ENCODE measurements at regions not wholly inside any gene's neighbourhood (a gene's known extent, or its start where the extent isn't known, plus 50 kb on each side); places are given as distances from the start of the nearest gene placed in this dataset.

DNA sequence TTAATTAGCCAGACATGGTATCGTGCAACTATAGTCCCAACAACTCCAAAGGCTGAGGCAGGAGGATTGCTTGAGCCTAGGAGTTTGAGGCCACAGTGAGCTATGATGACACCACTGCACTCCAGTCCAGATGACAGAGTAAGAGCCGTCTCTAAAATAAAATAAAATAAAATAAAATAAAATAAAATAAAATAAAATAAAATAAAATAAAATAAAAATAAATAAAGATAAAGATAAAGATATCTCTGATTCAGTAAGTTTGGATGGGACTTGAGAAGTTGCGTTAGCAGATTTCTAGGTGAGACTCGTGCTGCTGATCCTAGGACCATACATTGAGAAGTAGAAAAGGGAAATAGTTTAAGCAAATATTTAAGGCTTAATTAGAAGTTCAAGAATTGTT lies 254.8 kb upstream of the FAM241A start:
- DNase-seq, result no peak
- Histone ChIP-seq H3K27me3 (ENCODE audit: control insufficient read depth, insufficient read depth, low read length) (no peaks in the 10 kb centered on the region), H3K4me3 (ENCODE audit: low read length in 3 of 3) (no peak overlapping the region), H3K4me1 (ENCODE audit: control insufficient read depth in 2 of 3, insufficient read depth in 2 of 3, low read depth in 1 of 3, low read length in 3 of 3) (no peaks in the 10 kb centered on the region), H3K36me3 (ENCODE audit: control insufficient read depth in 2 of 3, insufficient read depth in 3 of 3, low read length in 3 of 3) (no peaks in the 10 kb centered on the region), H3K27ac (ENCODE audit: low read depth in 2 of 2, low read length in 2 of 2) (no peak overlapping the region), H3K9me3 (ENCODE audit: control insufficient read depth in 2 of 3, insufficient read depth in 1 of 3, low read length in 3 of 3) (peaks cover 0 to 3% (median 0%) of the 10 kb centered on the region in 3 donors), H3K9ac (ENCODE audit: low read length in 3 of 3) (no peak overlapping the region)
- TF ChIP-seq, protein P1, sequence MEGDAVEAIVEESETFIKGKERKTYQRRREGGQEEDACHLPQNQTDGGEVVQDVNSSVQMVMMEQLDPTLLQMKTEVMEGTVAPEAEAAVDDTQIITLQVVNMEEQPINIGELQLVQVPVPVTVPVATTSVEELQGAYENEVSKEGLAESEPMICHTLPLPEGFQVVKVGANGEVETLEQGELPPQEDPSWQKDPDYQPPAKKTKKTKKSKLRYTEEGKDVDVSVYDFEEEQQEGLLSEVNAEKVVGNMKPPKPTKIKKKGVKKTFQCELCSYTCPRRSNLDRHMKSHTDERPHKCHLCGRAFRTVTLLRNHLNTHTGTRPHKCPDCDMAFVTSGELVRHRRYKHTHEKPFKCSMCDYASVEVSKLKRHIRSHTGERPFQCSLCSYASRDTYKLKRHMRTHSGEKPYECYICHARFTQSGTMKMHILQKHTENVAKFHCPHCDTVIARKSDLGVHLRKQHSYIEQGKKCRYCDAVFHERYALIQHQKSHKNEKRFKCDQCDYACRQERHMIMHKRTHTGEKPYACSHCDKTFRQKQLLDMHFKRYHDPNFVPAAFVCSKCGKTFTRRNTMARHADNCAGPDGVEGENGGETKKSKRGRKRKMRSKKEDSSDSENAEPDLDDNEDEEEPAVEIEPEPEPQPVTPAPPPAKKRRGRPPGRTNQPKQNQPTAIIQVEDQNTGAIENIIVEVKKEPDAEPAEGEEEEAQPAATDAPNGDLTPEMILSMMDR (IDR thresholded peaks at IDR 0.05; ENCODE audit: borderline replicate concordance, extremely low read depth, insufficient read depth), result no peak
- FAIRE-seq, result no peak
- intact Hi-C loops (cut with DNase I), result no loop called here

DNA sequence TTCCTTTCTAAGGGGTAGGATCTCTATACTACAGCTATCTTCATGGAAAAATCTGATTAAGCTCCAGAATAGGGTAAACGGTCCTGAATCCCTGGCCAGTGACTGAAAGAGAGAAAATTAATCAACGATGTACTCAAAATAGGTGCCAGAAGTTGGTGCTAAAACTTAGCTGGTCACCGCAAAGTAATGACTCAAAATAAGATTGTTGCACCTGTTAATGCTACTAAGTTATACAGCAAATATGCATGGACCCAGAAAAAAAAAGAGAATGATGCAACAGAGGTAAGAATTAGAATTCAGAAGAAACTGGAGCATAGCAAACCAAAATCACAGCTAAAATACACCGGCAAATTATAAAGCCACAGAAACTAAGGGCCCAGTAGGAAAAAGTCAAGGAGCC lies 239.7 kb upstream of the FAM241A start:
- H3K4me3 ChIP-seq (ENCODE audit: low read length in 3 of 3), result no peak overlapping the region
- H3K27me3 ChIP-seq (ENCODE audit: control insufficient read depth, insufficient read depth, low read length), result no peaks in the 10 kb centered on the region
- no peaks in the 10 kb centered on the region for H3K4me1 ChIP-seq (ENCODE audit: control insufficient read depth in 2 of 3, insufficient read depth in 2 of 3, low read depth in 1 of 3, low read length in 3 of 3)
- no peaks in the 10 kb centered on the region for H3K9me3 ChIP-seq (ENCODE audit: control insufficient read depth in 2 of 3, insufficient read depth in 1 of 3, low read length in 3 of 3)
- intact Hi-C loops (cut with DNase I), result no loop called here
- no peak for DNase-seq
- FAIRE-seq, result no peak
- H3K9ac ChIP-seq (ENCODE audit: low read length in 3 of 3), result no peak overlapping the region
- TF ChIP-seq, protein P1 (IDR thresholded peaks at IDR 0.05; ENCODE audit: borderline replicate concordance, extremely low read depth, insufficient read depth), result no peak
- no peak overlapping the region for H3K27ac ChIP-seq (ENCODE audit: low read depth in 2 of 2, low read length in 2 of 2)
- H3K36me3 ChIP-seq (ENCODE audit: control insufficient read depth in 2 of 3, insufficient read depth in 3 of 3, low read length in 3 of 3), result no peaks in the 10 kb centered on the region

DNA sequence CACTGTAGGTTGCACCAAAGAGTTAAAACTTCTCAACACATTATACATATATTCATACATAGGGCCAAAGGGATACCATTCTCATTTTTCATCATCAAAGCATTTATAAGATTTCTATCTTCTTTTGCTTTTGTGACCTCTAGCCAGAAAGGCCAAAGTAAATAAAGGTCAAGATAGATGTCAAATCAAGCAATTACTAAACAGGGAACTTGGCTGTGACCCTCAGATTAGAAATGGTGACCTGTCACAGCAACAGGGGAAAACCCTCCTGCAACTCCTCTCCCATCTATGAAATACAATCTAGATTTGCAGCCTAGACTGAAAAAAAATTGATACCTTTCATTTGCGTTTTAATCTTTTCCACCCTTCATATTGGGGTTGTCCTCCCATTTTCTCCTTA lies 225.6 kb upstream of the FAM241A start:
- intact Hi-C loops (cut with DNase I), result no loop called here
- no peaks in the 10 kb centered on the region for H3K4me1 ChIP-seq (ENCODE audit: control insufficient read depth in 2 of 3, insufficient read depth in 2 of 3, low read depth in 1 of 3, low read length in 3 of 3)
- H3K36me3 ChIP-seq (ENCODE audit: control insufficient read depth in 2 of 3, insufficient read depth in 3 of 3, low read length in 3 of 3), result no peaks in the 10 kb centered on the region
- FAIRE-seq, result no peak
- H3K27ac ChIP-seq (ENCODE audit: low read depth in 2 of 2, low read length in 2 of 2), result no peak overlapping the region
- no peak overlapping the region for H3K4me3 ChIP-seq (ENCODE audit: low read length in 3 of 3)
- no peaks in the 10 kb centered on the region for H3K27me3 ChIP-seq (ENCODE audit: control insufficient read depth, insufficient read depth, low read length)
- no peak for DNase-seq
- H3K9ac ChIP-seq (ENCODE audit: low read length in 3 of 3), result no peak overlapping the region
- no peaks in the 10 kb centered on the region for H3K9me3 ChIP-seq (ENCODE audit: control insufficient read depth in 2 of 3, insufficient read depth in 1 of 3, low read length in 3 of 3)
- TF ChIP-seq, protein P1 (IDR thresholded peaks at IDR 0.05; ENCODE audit: borderline replicate concordance, extremely low read depth, insufficient read depth), result no peak

DNA sequence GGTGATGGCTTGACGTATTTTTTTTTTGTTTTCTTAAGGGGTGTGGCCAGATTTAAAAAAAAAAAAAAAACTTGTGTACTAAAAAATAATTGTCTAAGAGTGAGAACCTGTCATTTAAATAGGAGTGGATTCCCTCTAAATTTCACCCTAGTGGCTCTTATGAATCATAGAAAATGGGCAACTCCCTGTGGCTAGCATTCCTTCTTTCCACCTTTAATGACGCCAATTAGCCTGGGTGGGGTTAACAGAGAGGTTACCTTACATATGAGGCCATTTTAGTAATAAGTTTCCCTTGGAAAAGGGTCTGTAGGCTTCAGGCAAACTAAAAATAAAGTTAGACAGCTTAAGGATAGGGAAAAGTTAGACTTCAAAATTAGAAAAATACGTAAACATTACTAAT lies 223.5 kb upstream of the FAM241A start:
- no peak for FAIRE-seq
- H3K4me1 ChIP-seq (ENCODE audit: control insufficient read depth in 2 of 3, insufficient read depth in 2 of 3, low read depth in 1 of 3, low read length in 3 of 3), result no peaks in the 10 kb centered on the region
- intact Hi-C loops (cut with DNase I), result no loop called here

More for the DNA sequence above, 223.5 kb upstream of the FAM241A start:
- Histone ChIP-seq H3K9me3 (ENCODE audit: control insufficient read depth in 2 of 3, insufficient read depth in 1 of 3, low read length in 3 of 3) (no peaks in the 10 kb centered on the region), H3K4me3 (ENCODE audit: low read length in 3 of 3) (no peak overlapping the region), H3K9ac (ENCODE audit: low read length in 3 of 3) (no peak overlapping the region), H3K36me3 (ENCODE audit: control insufficient read depth in 2 of 3, insufficient read depth in 3 of 3, low read length in 3 of 3) (no peaks in the 10 kb centered on the region), H3K27me3 (ENCODE audit: control insufficient read depth, insufficient read depth, low read length) (no peaks in the 10 kb centered on the region), H3K27ac (ENCODE audit: low read depth in 2 of 2, low read length in 2 of 2) (no peak overlapping the region)
- DNase-seq, result no peak
- TF ChIP-seq, protein P1 (IDR thresholded peaks at IDR 0.05; ENCODE audit: borderline replicate concordance, extremely low read depth, insufficient read depth), result no peak
